Heart left ventricle (tissue), 16 donors: ENCODE measurements at regions not wholly inside any gene's neighbourhood (a gene's known extent, or its start where the extent isn't known, plus 50 kb on each side); places are given as distances from the start of the nearest gene placed in this dataset.

Experiments used
- ATAC-seq, 4 donors: fragments of 200-7000 bp; cut with Tn5 transposase; one replicate each; pipeline ENCODE4 v1.9.1; 2020 to 2022; ENCODE audit warnings: moderate library complexity in 4 of 4, mild to moderate bottlenecking in 3 of 4, moderate number of reproducible peaks in 1 of 4
- DNase-seq, 5 donors: peaks; one replicate each; pipeline ENCODE4 v3.0.0-alpha.2; 2020
- H3K27ac ChIP-seq, 12 donors: fragments of 200-600 bp; sonication (generic) in 4 of 12; one replicate each; pipeline versions ENCODE4 v1.5.0 to v1.8.0; 2016 to 2022; ENCODE audit warnings: mild to moderate bottlenecking in 2 of 12
- H3K27me3 ChIP-seq, 9 donors: fragments of 200-600 bp; sonication (generic) in 2 of 9; one replicate each; pipeline versions ENCODE4 v1.5.1 to v1.8.0; 2016 to 2022; ENCODE audit warnings: mild to moderate bottlenecking in 3 of 9
- H3K36me3 ChIP-seq, 9 donors: fragments of 200-600 bp; sonication (generic) in 2 of 9; one replicate each; pipeline versions ENCODE4 v1.5.0 to v1.8.0; 2018 to 2022; ENCODE audit warnings: mild to moderate bottlenecking in 2 of 9
- H3K4me1 ChIP-seq, 12 donors: fragments of 200-600 bp; sonication (generic) in 4 of 12; one replicate each; pipeline versions ENCODE4 v1.5.0 to v1.8.0; 2016 to 2022; ENCODE audit warnings: mild to moderate bottlenecking in 3 of 12
- H3K4me3 ChIP-seq, 12 donors: fragments of 200-600 bp; sonication (generic) in 4 of 12; one replicate each; pipeline versions ENCODE4 v1.5.0 to v1.8.0; 2017 to 2022; ENCODE audit warnings: mild to moderate bottlenecking in 9 of 12, moderate library complexity in 4 of 12
- H3K9me3 ChIP-seq, 12 donors: fragments of 200-600 bp; sonication (generic) in 4 of 12; one replicate each; pipeline versions ENCODE4 v1.5.0 to v1.8.0; 2016 to 2022; ENCODE audit warnings: mild to moderate bottlenecking in 1 of 12
- POLR2A ChIP-seq, 2 donors: fragments of 450-650 bp; IDR thresholded peaks; one replicate each; pipeline ENCODE4 v1.6.1; 2017; ENCODE audit warnings: antibody characterized with exemption in 2 of 2, mild to moderate bottlenecking in 2 of 2, moderate library complexity in 2 of 2
- WGBS, 4 donors: extraction: QIAGEN DNeasy Blood & Tissue Kit in 2 of 4; methylation state at CpG; one replicate each; pipeline versions ENCODE4 v1.1.5 to v1.1.7; 2013 to 2018; 5-methylcytosine and 5-hydroxymethylcytosine counted together
- intact Hi-C, 10 donors: fragments of 100-400 bp; cut with DNase I; formaldehyde crosslinking; loops; one replicate each; pipeline versions ENCODE4 v1.11.1 to v1.14.2; 2022
- TF ChIP-seq, protein P1 (sequence below), 12 donors: fragments of 200-600 bp; sonication (generic) in 4 of 12; IDR thresholded peaks; one replicate each; pipeline versions ENCODE4 v1.5.0 to v1.8.0; 2018 to 2022; ENCODE audit warnings: antibody characterized with exemption in 12 of 12, mild to moderate bottlenecking in 5 of 12
- donor health status: ischemic (EF 13 %, LVEDD 7.1; RV severe dilation, severe dysfunction).
- donor health status: healthy with polysubstance abuse.
- donor health status: DM: no; HTN: yes; CAD: no.
- donor health status: DM: no; HTN: no; CAD: no.
- donor health status: ischemic (EF 25% LVEDD 6.9; RV normal size, moderate dysfunction).
- donor health status: ischemic (EF 25% LVEDD 5.7; RV mildly dilated, moderate dysfunction).
- donor health status: healthy.
- donor health status: DM: yes; HTN: yes; CAD: no.
- donor health status: ischemic (EF 35%, LVEDD 5.7; RV mildly dilated, moderate dysfunction).
- donor health status: nonischemic (EF 11% LVEDD 7.7; RV severe dilation, severe dysfunction).
- donor health status: DM: yes; HTN: yes; CAD: no.
- donor health status: PGD.
- donor health status: ischemic (EF 29% LVEDD 5.4; RV normal size, mild dysfunction).
- donor health status: nonischemic (EF 23%, LVEDD 6.1; RV moderate dilation, normal function).

- intact Hi-C loops: no loop called here
- WGBS, 4 donors: 88 to 93% (median 90%) methylated on average over 2 of the region's 2 CpGs
- Histone ChIP-seq H3K9me3 (peaks cover 0 to 13% (median 2%) of the 10 kb centered on the region in 12 donors), H3K4me3 (no peak overlapping the region), H3K27me3 (no peaks in the 10 kb centered on the region), H3K4me1 (no peaks in the 10 kb centered on the region), H3K27ac (no peak overlapping the region), H3K36me3 (no peaks in the 10 kb centered on the region)
- no peak for DNase-seq
- no peak for TF ChIP-seq POLR2A (IDR thresholded peaks at IDR 0.05)
- TF ChIP-seq, protein P1, sequence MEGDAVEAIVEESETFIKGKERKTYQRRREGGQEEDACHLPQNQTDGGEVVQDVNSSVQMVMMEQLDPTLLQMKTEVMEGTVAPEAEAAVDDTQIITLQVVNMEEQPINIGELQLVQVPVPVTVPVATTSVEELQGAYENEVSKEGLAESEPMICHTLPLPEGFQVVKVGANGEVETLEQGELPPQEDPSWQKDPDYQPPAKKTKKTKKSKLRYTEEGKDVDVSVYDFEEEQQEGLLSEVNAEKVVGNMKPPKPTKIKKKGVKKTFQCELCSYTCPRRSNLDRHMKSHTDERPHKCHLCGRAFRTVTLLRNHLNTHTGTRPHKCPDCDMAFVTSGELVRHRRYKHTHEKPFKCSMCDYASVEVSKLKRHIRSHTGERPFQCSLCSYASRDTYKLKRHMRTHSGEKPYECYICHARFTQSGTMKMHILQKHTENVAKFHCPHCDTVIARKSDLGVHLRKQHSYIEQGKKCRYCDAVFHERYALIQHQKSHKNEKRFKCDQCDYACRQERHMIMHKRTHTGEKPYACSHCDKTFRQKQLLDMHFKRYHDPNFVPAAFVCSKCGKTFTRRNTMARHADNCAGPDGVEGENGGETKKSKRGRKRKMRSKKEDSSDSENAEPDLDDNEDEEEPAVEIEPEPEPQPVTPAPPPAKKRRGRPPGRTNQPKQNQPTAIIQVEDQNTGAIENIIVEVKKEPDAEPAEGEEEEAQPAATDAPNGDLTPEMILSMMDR (IDR thresholded peaks at IDR 0.05): no peak
- no peak for ATAC-seq
These were observed 335.6 kb upstream of the SLC16A7 start for GRCh38 chr12:59260202-59260601.

- peaks cover 0 to 43% (median 7%) of the 10 kb centered on the region in 12 donors for H3K9me3 ChIP-seq
- H3K27ac ChIP-seq: no peak overlapping the region
- intact Hi-C loops: no loop called here
- no peaks in the 10 kb centered on the region for H3K27me3 ChIP-seq
- no peaks in the 10 kb centered on the region for H3K4me1 ChIP-seq
- no peaks in the 10 kb centered on the region for H3K36me3 ChIP-seq
- no peak for TF ChIP-seq POLR2A (IDR thresholded peaks at IDR 0.05)
- TF ChIP-seq, protein P1 (IDR thresholded peaks at IDR 0.05): no peak
- ATAC-seq (no peak), DNase-seq (no peak)
- no peak overlapping the region for H3K4me3 ChIP-seq
These were observed 332.4 kb upstream of the LRIG3 start for GRCh38 chr12:59252731-59253130.

DNA sequence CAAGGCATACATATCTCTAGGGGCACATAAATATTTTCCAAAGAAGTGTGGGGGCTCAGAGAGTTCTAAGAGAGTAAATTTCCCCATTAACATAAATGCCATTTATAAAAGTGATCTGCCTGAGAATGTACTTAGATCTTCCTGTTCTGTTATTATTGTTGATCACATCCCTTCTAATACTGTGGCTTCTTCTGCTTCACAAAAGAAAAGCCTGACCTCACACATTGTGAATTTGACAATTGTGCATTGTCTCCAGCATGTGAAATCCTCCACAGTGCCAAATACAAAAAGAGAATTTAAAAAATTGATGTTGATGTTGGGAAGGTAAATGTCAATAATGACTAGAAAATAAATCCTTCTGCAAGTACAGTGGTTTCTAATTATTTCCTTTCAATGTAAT is 330.5 kb upstream of the LRIG3 start:
- TF ChIP-seq, protein P1 (IDR thresholded peaks at IDR 0.05): no peak
- no peak for TF ChIP-seq POLR2A (IDR thresholded peaks at IDR 0.05)
- ATAC-seq (no peak), DNase-seq (no peak)
- Histone ChIP-seq H3K36me3 (no peaks in the 10 kb centered on the region), H3K27me3 (no peaks in the 10 kb centered on the region), H3K4me3 (no peak overlapping the region), H3K4me1 (no peaks in the 10 kb centered on the region), H3K27ac (no peak overlapping the region), H3K9me3 (peaks cover 0 to 36% (median 6%) of the 10 kb centered on the region in 12 donors)
- intact Hi-C loops: no loop called here

GRCh38 chr12:59240048-59240447 is 319.7 kb upstream of the LRIG3 start:
- no peak for ATAC-seq
- Histone ChIP-seq H3K27ac (no peak overlapping the region), H3K9me3 (no peaks in the 10 kb centered on the region), H3K36me3 (no peaks in the 10 kb centered on the region), H3K4me3 (no peak overlapping the region), H3K4me1 (no peaks in the 10 kb centered on the region), H3K27me3 (no peaks in the 10 kb centered on the region)
- intact Hi-C loops: no loop called here
- TF ChIP-seq, protein P1 (IDR thresholded peaks at IDR 0.05): no peak
- TF ChIP-seq POLR2A (IDR thresholded peaks at IDR 0.05): no peak
- 74 to 81% (median 77%) methylated on average over 2 of the region's 2 CpGs for WGBS, 4 donors
- DNase-seq: no peak
